ENCODE measurements at regions not wholly inside any gene's neighbourhood (a gene's known extent, or its start where the extent isn't known, plus 50 kb on each side); places are given as distances from the start of the nearest gene placed in this dataset.

GRCh38 chr3:176939022-176939817 lies 258.1 kb downstream of the TBL1XR1 start:
- Mint-ChIP-seq H3K36me3 (no peaks in the 10 kb centered on the region), H3K4me3 (no peak overlapping the region), H3K27ac (no peak overlapping the region), H3K9me3 (no peaks in the 10 kb centered on the region), H3K27me3 (no peaks in the 10 kb centered on the region), H3K4me1 (no peaks in the 10 kb centered on the region)
- DNase-seq: peak; percentile 15

- H3K27ac Mint-ChIP-seq: no peak overlapping the region
Measured at GRCh38 chr3:176937994-176938393, 259.3 kb downstream of the TBL1XR1 start.

GRCh38 chr3:176937541-176937940 lies 259.7 kb downstream of the TBL1XR1 start:
- H3K27me3 Mint-ChIP-seq: peaks cover 4% of the 10 kb centered on the region
- no peak overlapping the region for H3K27ac Mint-ChIP-seq
- no peaks in the 10 kb centered on the region for H3K9me3 Mint-ChIP-seq
- no peaks in the 10 kb centered on the region for H3K4me1 Mint-ChIP-seq
- DNase-seq: no peak
- H3K36me3 Mint-ChIP-seq: no peaks in the 10 kb centered on the region
- H3K4me3 Mint-ChIP-seq: no peak overlapping the region

More at GRCh38 chr3:176937994-176938393, 259.3 kb downstream of the TBL1XR1 start:
- no peaks in the 10 kb centered on the region for H3K36me3 Mint-ChIP-seq
- no peaks in the 10 kb centered on the region for H3K9me3 Mint-ChIP-seq
- peaks cover 4% of the 10 kb centered on the region for H3K27me3 Mint-ChIP-seq
- H3K4me3 Mint-ChIP-seq: no peak overlapping the region
- no peaks in the 10 kb centered on the region for H3K4me1 Mint-ChIP-seq
- no peak for DNase-seq

- no peaks in the 10 kb centered on the region for H3K9me3 Mint-ChIP-seq
- no peak for DNase-seq
- H3K4me1 Mint-ChIP-seq: no peaks in the 10 kb centered on the region
- peaks cover 4% of the 10 kb centered on the region for H3K27me3 Mint-ChIP-seq
- no peaks in the 10 kb centered on the region for H3K36me3 Mint-ChIP-seq
- no peak overlapping the region for H3K27ac Mint-ChIP-seq
- H3K4me3 Mint-ChIP-seq: no peak overlapping the region
Measured at GRCh38 chr3:176935194-176935888, 261.9 kb downstream of the TBL1XR1 start.

- no peak overlapping the region for H3K4me3 Mint-ChIP-seq
- no peak overlapping the region for H3K27ac Mint-ChIP-seq
- no peaks in the 10 kb centered on the region for H3K9me3 Mint-ChIP-seq
- no peaks in the 10 kb centered on the region for H3K4me1 Mint-ChIP-seq
- DNase-seq: no peak
- H3K27me3 Mint-ChIP-seq: peaks cover 4% of the 10 kb centered on the region
- H3K36me3 Mint-ChIP-seq: no peaks in the 10 kb centered on the region
Measured at GRCh38 chr3:176934698-176935097, 262.6 kb downstream of the TBL1XR1 start.

GRCh38 chr3:176933704-176934103 lies 263.6 kb downstream of the TBL1XR1 start:
- Mint-ChIP-seq H3K27ac (no peak overlapping the region), H3K4me3 (no peak overlapping the region), H3K9me3 (no peaks in the 10 kb centered on the region), H3K36me3 (no peaks in the 10 kb centered on the region), H3K4me1 (no peaks in the 10 kb centered on the region), H3K27me3 (peaks cover 4% of the 10 kb centered on the region)
- no peak for DNase-seq

GRCh38 chr3:176932433-176932832 lies 264.8 kb downstream of the TBL1XR1 start:
- no peak overlapping the region for H3K27ac Mint-ChIP-seq
- no peaks in the 10 kb centered on the region for H3K4me1 Mint-ChIP-seq
- no peak overlapping the region for H3K4me3 Mint-ChIP-seq
- H3K9me3 Mint-ChIP-seq: no peaks in the 10 kb centered on the region
- no peaks in the 10 kb centered on the region for H3K36me3 Mint-ChIP-seq
- no peak for DNase-seq
- peaks cover 4% of the 10 kb centered on the region for H3K27me3 Mint-ChIP-seq

GRCh38 chr3:176931991-176932390 lies 265.3 kb downstream of the TBL1XR1 start:
- Mint-ChIP-seq H3K27me3 (peaks cover 8% of the 10 kb centered on the region), H3K4me1 (no peaks in the 10 kb centered on the region), H3K36me3 (no peaks in the 10 kb centered on the region), H3K27ac (no peak overlapping the region), H3K4me3 (no peak overlapping the region), H3K9me3 (no peaks in the 10 kb centered on the region)
- DNase-seq: no peak

GRCh38 chr3:176930942-176931341 lies 266.3 kb downstream of the TBL1XR1 start:
- H3K4me3 Mint-ChIP-seq: no peak overlapping the region
- DNase-seq: no peak
- H3K4me1 Mint-ChIP-seq: no peaks in the 10 kb centered on the region
- peaks cover 8% of the 10 kb centered on the region for H3K27me3 Mint-ChIP-seq
- no peaks in the 10 kb centered on the region for H3K9me3 Mint-ChIP-seq
- no peak overlapping the region for H3K27ac Mint-ChIP-seq
- H3K36me3 Mint-ChIP-seq: no peaks in the 10 kb centered on the region

- Mint-ChIP-seq H3K4me1 (no peaks in the 10 kb centered on the region), H3K27ac (no peak overlapping the region), H3K27me3 (peaks cover 9% of the 10 kb centered on the region)
Measured at GRCh38 chr3:176928582-176928931, 268.7 kb downstream of the TBL1XR1 start.

GRCh38 chr3:176927706-176928581 lies 269.3 kb downstream of the TBL1XR1 start:
- no peak overlapping the region for H3K27ac Mint-ChIP-seq
- no peaks in the 10 kb centered on the region for H3K4me1 Mint-ChIP-seq
- DNase-seq: no peak
- H3K4me3 Mint-ChIP-seq: no peak overlapping the region
- peaks cover 8% of the 10 kb centered on the region for H3K27me3 Mint-ChIP-seq
- peaks cover 1% of the 10 kb centered on the region for H3K9me3 Mint-ChIP-seq
- no peaks in the 10 kb centered on the region for H3K36me3 Mint-ChIP-seq

More at GRCh38 chr3:176928582-176928931, 268.7 kb downstream of the TBL1XR1 start:
- no peaks in the 10 kb centered on the region for H3K36me3 Mint-ChIP-seq
- no peak for DNase-seq
- no peak overlapping the region for H3K4me3 Mint-ChIP-seq
- H3K9me3 Mint-ChIP-seq: no peaks in the 10 kb centered on the region

- H3K27me3 Mint-ChIP-seq: peaks cover 8% of the 10 kb centered on the region
Measured at GRCh38 chr3:176927280-176927679, 270.0 kb downstream of the TBL1XR1 start.

GRCh38 chr3:176926688-176927087 lies 270.6 kb downstream of the TBL1XR1 start:
- H3K27ac Mint-ChIP-seq: no peak overlapping the region
- DNase-seq: no peak
- peaks cover 1% of the 10 kb centered on the region for H3K9me3 Mint-ChIP-seq
- H3K27me3 Mint-ChIP-seq: peaks cover 8% of the 10 kb centered on the region
- H3K36me3 Mint-ChIP-seq: no peaks in the 10 kb centered on the region
- H3K4me3 Mint-ChIP-seq: no peak overlapping the region
- H3K4me1 Mint-ChIP-seq: no peaks in the 10 kb centered on the region

More at GRCh38 chr3:176927280-176927679, 270.0 kb downstream of the TBL1XR1 start:
- Mint-ChIP-seq H3K27ac (no peak overlapping the region), H3K4me1 (no peaks in the 10 kb centered on the region), H3K4me3 (no peak overlapping the region), H3K36me3 (no peaks in the 10 kb centered on the region), H3K9me3 (peaks cover 1% of the 10 kb centered on the region)
- no peak for DNase-seq

GRCh38 chr3:176926034-176926433 lies 271.2 kb downstream of the TBL1XR1 start:
- H3K4me1 Mint-ChIP-seq: no peaks in the 10 kb centered on the region
- H3K4me3 Mint-ChIP-seq: no peak overlapping the region
- DNase-seq: no peak
- peaks cover 1% of the 10 kb centered on the region for H3K9me3 Mint-ChIP-seq
- peaks cover 8% of the 10 kb centered on the region for H3K27me3 Mint-ChIP-seq
- H3K36me3 Mint-ChIP-seq: no peaks in the 10 kb centered on the region
- H3K27ac Mint-ChIP-seq: no peak overlapping the region

- Mint-ChIP-seq H3K4me3 (no peak overlapping the region), H3K27ac (no peak overlapping the region), H3K27me3 (peaks cover 4% of the 10 kb centered on the region), H3K36me3 (no peaks in the 10 kb centered on the region), H3K9me3 (peaks cover 1% of the 10 kb centered on the region), H3K4me1 (no peaks in the 10 kb centered on the region)
- DNase-seq: no peak
Measured at GRCh38 chr3:176920766-176921160, 276.5 kb downstream of the TBL1XR1 start.

Data from activated naive CD8-positive, alpha-beta T cell treated with anti-CD3 and anti-CD28 coated beads for 36 hours (primary cell).